ENCODE measurements at regions not wholly inside any gene's neighbourhood (a gene's known extent, or its start where the extent isn't known, plus 50 kb on each side); places are given as distances from the start of the nearest gene placed in this dataset.

DNA sequence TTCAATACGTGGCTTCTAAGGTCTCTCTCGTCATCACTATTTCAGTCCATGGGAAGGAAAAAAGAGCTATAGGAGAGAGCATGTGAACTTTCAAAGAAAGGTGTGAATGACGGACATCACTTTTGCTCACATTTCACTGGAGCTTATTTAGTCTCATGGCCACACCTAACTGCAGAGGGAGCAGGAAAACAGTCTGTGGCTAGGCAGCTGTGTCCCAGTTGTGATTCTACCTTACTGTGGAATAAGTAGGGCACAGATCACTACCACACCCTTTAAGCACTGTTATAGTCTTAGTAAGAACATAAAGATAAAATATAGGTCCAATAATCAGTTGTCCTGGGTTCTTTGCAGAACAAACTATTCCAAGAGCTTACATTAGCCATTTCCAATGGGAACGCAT is 192.9 kb downstream of the NRIP1 start:
- Histone ChIP-seq H3K27ac (no peak overlapping the region), H3K4me3 (no peak overlapping the region)

DNA sequence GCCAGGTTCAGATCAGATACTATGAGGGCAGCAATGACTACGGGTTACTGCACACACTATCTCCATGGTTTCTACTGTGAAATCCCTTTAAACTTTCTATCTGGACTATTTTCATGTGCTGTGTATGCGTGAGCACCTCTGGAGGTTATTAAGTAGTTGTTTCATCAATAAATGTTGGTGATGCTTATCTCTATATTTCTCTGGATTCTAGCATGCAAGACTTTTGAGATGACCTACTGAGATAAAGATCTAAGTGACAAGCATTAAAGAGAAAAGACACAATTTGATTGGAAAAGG is 194.0 kb downstream of the NRIP1 start:
- no peak overlapping the region for H3K4me3 ChIP-seq
- H3K27ac ChIP-seq: peak overlapping the region in 2 of 21 experiments; percentile 1 to 5

DNA sequence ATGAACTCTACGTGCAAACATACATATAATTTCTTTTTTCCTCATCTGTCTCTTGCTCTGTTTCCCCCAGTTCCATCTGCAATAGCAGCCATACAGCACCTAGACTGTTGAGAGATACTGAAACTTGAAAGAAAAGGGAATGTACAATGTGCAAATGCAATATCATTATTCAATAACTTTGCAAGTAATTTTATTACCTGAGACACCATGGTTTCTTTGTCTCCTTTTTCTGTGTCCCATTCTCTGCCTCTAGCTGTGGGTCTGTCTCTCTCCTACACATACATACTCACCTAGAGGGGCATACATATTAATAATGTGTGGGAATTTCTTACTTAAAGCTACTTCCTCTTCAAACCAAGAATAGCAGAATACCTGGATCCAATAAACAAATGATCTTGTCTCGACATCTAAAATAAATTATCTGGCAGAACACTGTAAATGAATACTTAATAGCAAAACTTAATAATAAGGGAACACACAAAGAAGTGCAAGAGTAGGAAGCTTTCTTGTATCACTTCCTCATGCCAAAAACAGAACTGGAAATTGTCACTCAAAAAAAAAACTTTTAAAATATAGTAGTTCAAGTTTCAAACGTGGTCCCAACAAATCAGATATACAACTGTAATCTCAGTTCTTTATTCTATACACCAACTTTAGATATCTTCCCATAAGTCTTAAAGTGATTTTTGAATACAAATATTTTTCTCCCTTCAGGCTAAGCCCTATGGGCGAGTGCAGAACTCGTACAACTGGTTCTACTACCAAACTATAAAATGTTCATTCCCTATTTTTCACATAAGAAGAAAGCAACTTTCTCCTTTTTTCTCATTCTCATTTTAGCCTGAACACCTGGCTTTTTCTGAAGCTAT is 194.6 kb downstream of the NRIP1 start:
- no peak overlapping the region for H3K4me3 ChIP-seq
- peak overlapping the region in 2 of 21 experiments; percentile 1 to 5 for H3K27ac ChIP-seq

DNA sequence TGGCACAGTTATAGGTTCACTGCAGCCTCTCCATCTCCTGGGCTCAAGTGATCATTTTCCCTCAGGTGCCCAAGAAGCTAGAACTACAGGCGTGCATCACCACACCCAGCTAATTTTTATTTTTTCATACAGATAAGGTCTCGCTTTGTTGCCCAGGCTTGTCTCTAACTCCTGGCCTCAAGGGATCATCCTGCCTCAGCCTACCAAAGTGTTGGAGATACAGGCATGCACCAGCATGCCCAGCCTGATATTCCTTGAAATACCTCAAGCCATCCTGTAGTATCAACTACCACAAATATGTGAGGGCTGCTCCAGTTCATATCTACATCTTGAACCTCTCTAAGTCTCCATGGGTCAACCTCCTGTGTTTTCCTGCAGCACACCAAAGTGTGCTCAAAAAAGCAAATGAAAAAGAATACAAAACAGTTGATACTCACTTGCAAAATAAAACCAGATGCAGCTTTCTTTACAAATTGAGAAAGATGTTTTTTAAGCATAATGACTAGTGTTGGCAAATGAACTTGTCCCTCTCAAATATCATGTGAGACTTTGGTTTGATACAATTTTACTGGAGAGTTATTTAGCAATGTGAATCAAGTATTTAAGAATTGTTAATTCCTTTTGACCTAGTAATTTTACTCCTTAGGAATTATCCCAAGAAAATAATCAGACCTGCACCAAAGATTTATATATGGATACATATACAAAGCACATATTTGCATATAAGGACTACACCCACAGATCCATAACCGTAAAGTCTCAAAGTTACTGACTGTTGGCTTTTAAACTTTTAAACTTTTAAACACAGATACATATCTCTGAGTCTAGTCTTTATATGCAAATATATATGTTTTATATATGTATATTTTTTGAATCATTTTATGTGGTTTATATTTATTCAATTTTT is 197.7 kb downstream of the NRIP1 start:
- H3K27ac ChIP-seq: peak overlapping the region in 1 of 21 experiments; percentile 39
- no peak overlapping the region for H3K4me3 ChIP-seq

DNA sequence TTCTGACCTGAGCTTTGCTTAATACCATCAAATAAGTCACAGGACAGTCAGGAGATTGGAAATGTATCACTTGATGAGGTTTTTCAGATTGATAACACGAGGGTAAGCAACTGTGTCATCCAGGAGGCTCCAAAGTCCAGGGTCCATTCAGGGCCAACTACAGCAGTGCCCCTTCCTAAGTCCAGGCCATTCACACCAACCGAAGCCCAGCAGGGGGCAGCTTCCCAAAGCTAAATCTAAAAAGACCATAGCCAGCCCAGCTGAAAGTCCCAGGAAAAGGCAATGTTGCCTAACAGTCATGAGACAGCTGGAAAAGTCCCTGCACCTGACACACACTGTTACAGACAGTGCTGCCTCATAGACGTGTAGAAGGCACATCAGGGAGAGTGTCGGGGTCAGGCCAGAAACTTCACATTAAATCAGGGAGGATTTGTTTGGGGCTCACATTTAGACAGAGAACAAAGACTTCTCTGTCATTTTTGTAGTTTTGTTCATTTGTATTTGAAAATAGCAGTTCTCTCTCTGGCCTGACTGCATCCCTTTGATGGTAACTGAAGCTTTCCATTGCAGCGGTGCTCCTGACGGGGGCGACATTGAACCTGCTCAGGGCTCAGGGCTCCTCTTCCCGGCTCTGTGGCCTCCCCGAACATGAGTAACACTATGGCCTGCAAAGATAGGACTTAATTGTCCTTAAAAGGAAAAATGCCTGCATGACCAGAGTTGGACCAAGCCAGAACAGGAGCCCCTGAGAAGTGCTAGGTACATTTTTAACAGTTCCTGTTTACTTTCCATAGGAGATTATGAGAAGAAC is 200.4 kb downstream of the NRIP1 start:
- peak overlapping the region in 1 of 21 experiments; percentile 2 for H3K27ac ChIP-seq
- no peak overlapping the region for H3K4me3 ChIP-seq

DNA sequence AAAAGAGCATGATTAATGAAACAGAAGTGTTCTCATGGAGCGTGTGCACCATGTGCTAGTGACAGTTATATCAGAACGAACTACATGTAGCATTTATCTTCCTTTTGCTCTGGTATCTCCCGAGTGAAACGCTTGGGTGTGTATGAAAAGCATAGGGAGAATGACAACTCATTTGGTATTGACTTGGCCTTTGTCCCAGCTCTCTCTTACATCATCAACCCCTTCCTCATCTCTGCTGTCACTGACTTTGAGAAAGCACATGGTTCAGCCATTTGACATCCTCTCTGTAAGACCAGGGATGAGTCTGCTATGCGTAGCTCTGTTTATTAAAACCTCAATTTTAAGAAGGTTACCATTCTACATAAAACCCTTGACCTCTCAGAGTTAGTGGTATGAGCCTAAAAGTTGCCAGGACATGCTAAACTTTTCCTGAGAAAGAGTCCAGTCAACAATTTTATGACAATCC is 201.0 kb downstream of the NRIP1 start:
- peak overlapping the region in 1 of 21 experiments; percentile 2 for H3K27ac ChIP-seq
- no peak overlapping the region for H3K4me3 ChIP-seq

DNA sequence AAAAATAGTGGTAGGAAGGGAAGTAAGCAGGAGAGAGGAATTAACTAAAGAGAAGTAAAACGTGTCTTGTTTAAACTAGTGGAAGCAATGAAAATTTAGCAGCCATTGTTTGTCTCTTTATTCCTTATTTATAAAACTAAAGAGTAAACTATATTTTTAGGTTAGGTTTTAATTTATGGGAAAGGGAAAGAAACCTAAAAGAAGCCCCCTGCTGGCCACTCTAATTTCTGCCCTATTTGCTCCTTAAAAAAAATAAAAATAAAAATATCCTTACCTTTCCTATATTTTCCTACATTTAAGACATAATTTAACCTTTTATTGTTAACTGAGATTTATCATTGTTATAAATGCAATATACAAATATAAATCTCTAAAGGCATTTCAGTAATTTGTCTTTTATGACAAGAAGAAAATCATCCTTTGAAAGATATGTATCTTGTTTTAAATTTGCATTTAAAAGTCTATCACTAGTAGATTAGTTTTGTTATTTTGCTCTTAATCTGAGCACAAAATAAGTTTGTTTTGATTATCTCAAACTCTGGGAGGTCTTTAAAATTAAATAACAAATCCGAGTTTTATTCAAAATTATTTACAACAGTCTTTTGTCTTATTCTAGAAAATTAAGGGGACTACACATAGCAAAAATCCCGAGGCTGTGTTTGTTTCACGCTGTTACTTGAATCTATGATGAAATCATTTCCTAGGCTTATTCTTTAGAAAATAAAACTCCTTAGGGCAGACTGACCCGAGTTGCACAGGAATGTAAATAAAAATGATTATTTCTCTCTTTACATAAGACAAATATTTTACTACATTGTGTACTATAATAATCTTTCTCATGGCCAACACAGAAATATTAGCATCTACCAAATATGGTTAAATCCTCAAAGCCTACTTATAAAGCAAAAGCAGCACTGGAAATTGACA is 201.7 kb downstream of the NRIP1 start:
- H3K4me3 ChIP-seq: no peak overlapping the region
- no peak overlapping the region for H3K27ac ChIP-seq

DNA sequence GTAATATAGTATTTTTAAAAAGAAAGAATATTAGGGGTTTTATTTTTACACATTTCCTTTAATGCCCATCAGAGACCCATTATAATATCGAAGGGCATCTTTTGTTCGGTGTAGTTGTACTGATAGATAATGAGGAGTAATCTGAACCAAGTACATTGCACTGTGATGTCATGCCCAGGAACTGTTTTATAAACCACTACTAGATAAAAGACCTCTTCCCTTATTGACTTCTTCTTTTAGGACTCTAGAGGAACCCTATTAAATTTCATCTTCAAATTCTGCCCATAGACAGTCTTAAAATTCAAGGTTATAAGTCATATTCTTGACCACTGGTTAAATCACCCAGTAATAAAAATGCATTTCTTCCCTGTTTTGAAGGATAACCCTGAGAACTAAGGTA is 206.5 kb downstream of the NRIP1 start:
- Histone ChIP-seq H3K4me3 (no peak overlapping the region), H3K27ac (no peak overlapping the region)

DNA sequence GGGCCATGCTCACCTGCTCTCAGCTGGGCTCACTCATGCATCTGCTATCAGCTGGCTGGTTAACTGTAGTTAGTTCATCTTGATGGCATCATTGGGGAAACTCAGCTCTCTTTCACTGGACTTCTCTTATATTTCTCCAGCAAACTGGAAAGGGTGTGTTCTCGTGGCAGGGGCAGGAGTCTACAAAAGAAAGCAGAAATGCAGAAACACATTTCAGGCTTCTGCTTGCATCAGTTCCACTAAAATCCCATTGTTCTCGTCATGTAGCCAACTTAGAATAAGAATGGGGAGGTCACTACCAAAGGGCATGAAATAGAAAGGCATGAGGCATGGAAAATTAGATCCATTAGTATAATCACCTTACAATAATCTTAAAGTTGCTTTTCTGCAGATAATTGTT is 207.3 kb downstream of the NRIP1 start:
- Histone ChIP-seq H3K4me3 (no peak overlapping the region), H3K27ac (no peak overlapping the region)

DNA sequence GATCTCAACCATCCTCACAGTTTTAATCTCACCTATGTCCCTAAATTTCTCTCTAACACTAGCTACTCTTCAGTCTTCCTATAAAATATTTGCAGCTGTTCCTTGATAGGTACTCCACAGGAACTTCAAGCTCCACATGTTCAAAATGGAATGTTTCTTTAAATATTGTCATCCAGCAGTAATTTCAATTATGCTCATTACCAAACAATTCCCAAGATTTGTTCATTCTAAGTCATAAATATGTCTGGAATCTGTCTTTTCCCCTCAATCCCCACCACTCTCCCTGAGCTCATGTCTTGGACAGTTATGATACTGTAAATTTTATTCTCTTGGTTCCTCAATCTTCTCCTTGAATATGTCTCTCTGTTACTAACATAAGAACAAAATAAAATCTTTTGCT is 214.4 kb downstream of the NRIP1 start:
- Histone ChIP-seq H3K4me3 (no peak overlapping the region), H3K27ac (no peak overlapping the region)

DNA sequence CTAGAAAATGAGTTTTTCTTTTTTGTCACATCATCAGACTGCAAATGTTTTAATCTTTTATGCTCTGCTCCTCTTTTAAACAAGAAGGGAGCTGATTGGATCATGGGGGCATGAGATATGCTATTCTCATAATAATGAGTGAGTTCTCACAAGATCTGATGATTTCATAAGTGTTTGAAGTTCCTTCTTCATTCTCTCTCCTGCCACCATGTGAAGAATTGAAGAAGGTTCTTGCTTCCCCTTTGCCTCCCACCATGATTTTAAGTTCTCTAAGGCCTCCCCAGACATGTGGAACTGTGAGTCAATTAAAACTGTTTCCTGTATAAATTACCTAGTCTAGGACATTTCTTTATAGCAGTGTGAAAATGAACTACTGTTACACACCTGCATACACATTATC is 218.2 kb downstream of the NRIP1 start:
- H3K27ac ChIP-seq: no peak overlapping the region
- H3K4me3 ChIP-seq: no peak overlapping the region

DNA sequence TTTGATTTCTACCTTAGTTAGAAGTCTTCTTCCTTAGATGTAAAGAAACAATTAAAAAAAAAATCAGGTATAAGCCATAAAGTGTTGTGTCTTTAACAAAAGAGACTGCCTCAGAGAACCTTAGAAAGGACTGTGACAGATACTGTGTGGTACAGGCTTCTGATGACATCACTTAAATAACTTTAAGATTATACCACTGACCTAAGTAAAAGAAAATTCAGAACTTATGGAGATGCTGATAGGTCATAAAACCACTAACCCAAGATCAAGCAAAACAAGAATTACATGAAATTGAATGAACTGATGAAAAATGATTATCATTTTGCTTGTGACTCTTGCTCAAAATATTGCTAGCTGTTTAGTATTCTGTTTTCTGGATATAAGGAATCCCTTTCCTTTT is 220.8 kb downstream of the NRIP1 start:
- Histone ChIP-seq H3K27ac (no peak overlapping the region), H3K4me3 (no peak overlapping the region)

DNA sequence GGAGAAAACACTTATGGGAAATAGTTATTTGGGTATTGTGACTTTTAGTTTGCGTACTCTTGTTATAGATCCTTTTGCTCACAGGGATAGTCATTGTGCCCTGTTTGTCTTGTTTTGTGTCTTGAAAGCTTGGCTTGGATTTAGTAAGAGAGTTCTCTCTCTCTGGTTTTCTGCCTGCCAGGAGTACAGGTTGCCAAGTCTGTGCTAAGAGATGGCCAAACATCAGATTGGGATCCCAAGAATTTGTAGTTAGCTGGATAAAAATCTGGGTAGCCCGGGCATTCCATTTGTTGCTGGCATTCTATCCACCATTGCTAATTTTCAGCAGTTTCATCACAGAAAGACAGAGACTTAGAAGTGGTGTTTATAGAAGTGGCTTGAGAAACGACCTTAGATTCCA is 222.2 kb downstream of the NRIP1 start:
- Histone ChIP-seq H3K4me3 (no peak overlapping the region), H3K27ac (no peak overlapping the region)

DNA sequence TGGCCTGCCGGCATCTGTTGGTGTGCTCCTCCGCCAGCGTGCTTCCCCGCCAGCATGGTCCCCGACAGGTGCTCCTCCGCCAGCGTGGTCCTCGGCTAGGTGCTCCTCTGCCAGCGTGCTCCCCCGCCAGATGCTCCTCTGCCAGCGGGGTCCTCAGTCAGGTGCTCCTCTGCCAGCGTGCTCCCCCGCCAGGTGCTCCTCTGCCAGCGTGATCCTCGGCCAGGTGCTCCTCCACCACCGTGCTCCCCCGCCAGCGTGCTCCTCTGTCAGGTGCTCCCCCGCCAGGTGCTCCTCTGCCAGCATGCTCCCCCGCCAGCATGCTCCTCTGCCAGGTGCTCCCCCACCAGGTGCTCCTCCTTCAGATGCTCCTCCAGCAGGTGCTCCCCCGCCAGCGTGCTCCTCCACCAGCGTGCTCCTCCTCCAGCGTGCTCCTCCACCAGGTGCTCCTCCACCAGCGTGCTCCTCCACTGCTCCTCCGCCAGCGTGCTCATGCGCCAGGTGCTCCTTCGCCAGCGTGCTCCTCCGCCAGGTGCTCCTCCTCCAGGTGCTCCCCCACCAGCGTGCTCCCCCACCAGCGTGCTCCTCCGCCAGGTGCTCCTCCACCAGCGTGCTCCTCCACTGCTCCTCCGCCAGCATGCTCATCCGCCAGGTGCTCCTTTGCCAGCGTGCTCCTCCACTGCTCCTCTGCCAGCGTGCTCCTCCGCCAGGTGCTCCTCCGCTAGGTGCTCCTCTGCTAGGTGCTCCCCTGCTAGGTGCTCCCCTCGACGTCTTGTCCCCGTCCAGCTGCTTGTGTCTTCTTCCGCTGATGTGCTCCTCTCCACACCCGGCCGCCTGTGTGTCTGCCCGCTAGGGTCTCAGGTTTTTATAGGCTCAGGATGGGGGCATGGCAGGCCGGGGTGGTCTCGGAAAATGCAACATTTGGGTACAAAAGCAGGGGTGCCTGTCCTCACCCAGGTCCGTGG is 223.0 kb downstream of the NRIP1 start:
- no peak overlapping the region for H3K27ac ChIP-seq
- H3K4me3 ChIP-seq: no peak overlapping the region

DNA sequence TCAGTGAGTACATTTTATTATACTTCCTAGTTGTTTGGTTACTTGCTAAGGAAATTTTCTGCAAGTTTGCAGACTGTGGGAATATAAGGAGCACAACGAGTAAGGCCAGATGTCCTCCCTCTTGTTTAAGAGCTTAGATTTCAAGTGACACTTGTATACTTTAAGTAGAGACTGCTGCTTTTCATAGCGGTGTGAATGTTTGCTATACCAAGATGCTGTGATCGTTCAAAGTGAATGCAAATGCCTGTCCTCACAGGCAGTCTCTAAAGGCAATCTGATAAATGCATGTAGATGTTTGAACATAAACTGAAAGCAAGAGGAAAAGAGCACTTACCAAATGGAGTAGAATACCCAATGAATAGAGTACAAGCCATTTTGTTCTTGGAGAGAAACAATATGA is 226.4 kb downstream of the NRIP1 start:
- Histone ChIP-seq H3K4me3 (no peak overlapping the region), H3K27ac (no peak overlapping the region)

DNA sequence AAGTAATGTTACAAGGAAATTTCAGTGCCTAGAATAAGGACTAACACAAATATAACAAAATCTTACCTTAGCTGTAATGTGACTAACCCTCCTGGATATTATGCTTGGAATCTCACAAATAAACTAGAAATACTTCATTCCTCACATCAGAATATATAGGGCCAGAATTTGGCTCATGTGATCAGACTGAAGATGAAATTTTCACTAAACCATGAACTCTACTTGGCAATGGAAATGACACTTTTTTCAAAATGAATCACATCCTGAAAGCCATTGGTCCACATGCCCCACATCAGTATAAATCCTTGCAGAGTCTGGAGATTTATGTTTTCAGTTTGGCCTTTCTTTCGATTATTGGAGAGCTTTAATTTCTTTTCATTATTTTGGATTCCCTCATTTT is 227.8 kb downstream of the NRIP1 start:
- no peak overlapping the region for H3K27ac ChIP-seq
- no peak overlapping the region for H3K4me3 ChIP-seq

DNA sequence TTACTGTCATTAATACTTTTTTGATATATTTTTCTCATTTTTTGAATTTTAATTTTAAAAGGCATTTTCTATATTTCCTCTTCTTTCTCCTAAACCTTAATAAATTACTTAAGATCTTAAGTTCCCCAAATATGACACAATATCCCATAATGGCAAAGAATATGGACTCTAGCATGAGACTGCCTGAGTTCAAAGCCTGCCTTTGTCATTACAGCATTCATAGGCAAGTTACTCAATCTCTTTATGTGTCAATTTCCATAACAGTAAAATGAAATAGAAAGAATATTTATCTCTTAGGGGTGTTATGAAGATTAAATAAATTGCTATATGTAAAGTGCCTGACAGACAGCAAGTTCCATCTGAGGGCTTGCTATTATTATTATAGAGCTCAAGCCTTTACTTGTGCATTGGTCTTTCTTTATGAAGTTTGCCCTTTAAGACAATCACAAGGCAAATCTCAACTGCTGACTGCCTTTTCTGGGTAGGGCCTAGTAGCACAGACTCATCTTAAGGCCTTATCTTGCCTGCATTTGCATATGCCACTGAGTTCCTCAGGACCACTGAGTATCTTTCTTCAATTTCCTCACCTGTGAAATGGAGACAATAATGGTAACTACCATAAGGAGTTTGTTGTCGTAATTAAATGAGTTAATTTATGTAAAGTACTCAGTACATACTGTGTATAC is 231.0 kb downstream of the NRIP1 start:
- Histone ChIP-seq H3K27ac (no peak overlapping the region), H3K4me3 (no peak overlapping the region)
